RWPE1 (cell line): ENCODE measurements at regions not wholly inside any gene's neighbourhood (a gene's known extent, or its start where the extent isn't known, plus 50 kb on each side); places are given as distances from the start of the nearest gene placed in this dataset.
A peak's percentile ranks its signal among the peaks of the same experiment; 100 is the strongest.

Experiments
- CTCF ChIA-PET: fragments of 350-600 bp; sonication (Branson Sonifier 250); formaldehyde crosslinking; extraction: SDS; loops from one replicate; lab custom pipeline; 2021; lab: Yijun Ruan, JAX
- POLR2A ChIA-PET: fragments of 400-600 bp; formaldehyde crosslinking; extraction: SDS; loops from one replicate; lab custom pipeline; 2020; ENCODE audit warnings: antibody characterized with exemption; ENCODE audit not compliant: low non-redundant PET; lab: Yijun Ruan, JAX
- DNase-seq: peaks from one replicate; pipeline ENCODE4 v3.0.0; 2012; ENCODE audit warnings: low spot score
- H3K27ac ChIP-seq: fragments of 450-650 bp; 2 replicates; pipeline ENCODE4 v1.5.1; 2017
- TF ChIP-seq, protein P1 (sequence below): fragments of 450-650 bp; conservative IDR thresholded peaks from 2 replicates; pipeline ENCODE4 v1.5.1; 2017; ENCODE audit warnings: low read depth, mild to moderate bottlenecking

DNA sequence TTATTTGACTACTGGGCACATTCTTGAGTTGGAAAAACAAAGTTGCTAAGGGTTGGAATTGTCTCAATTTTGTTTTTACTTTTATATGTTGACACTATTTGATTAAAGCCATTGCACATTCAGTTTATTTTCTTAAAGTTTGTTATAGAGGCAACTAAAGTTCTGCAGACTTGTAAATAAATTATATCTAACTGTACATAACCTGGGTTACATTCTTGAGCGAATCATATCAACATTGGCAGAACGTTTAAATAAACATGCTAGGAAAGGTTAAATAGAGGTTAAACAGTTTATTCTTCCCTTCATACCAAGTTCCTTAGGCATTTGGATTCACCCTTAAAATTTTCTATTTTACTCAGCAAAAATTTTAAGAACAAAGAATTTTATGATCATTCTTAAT is 74.5 kb downstream of the UCHL1 start:
- CTCF ChIA-PET: no interaction called here
- H3K27ac ChIP-seq: no peak overlapping the region
- TF ChIP-seq, protein P1, sequence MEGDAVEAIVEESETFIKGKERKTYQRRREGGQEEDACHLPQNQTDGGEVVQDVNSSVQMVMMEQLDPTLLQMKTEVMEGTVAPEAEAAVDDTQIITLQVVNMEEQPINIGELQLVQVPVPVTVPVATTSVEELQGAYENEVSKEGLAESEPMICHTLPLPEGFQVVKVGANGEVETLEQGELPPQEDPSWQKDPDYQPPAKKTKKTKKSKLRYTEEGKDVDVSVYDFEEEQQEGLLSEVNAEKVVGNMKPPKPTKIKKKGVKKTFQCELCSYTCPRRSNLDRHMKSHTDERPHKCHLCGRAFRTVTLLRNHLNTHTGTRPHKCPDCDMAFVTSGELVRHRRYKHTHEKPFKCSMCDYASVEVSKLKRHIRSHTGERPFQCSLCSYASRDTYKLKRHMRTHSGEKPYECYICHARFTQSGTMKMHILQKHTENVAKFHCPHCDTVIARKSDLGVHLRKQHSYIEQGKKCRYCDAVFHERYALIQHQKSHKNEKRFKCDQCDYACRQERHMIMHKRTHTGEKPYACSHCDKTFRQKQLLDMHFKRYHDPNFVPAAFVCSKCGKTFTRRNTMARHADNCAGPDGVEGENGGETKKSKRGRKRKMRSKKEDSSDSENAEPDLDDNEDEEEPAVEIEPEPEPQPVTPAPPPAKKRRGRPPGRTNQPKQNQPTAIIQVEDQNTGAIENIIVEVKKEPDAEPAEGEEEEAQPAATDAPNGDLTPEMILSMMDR: no peak
- no peak for DNase-seq
- POLR2A ChIA-PET: no interaction called here

- TF ChIP-seq, protein P1: no peak
- ChIA-PET CTCF (no interaction called here), POLR2A (no interaction called here)
- DNase-seq: no peak
- no peak overlapping the region for H3K27ac ChIP-seq
These were observed 75.9 kb downstream of the UCHL1 start for GRCh38 chr4:41332510-41333054.

DNA sequence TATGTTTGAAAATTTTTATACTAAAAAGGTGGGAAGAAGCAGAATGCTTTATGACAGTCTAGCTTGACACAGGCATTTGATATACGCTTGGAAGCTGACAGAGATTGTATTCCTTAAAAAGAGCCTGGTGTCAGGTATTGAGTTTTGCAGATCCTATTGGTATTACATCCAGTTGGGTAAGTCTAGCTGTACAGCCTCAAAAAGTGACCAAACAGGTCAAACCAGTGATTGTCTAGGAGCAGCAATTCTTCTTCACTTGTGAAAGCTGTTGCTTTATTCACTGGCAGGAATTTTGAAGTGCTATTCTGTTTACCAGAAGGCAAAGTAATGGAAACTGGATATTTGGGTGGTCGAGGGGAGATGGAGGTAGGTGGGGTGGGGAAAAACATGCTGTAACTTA is 77.5 kb downstream of the UCHL1 start:
- DNase-seq: peak; percentile 70
- ChIA-PET POLR2A (no interaction called here), CTCF (interaction anchor here (0.7 to 0.9 kb wide), 3 partner anchors 54 to 425 kb away, joined by 3 to 8 read pairs (median 4); no protein-coding TSS in a partner anchor)
- no peak overlapping the region for H3K27ac ChIP-seq
- TF ChIP-seq, protein P1: no peak

DNA sequence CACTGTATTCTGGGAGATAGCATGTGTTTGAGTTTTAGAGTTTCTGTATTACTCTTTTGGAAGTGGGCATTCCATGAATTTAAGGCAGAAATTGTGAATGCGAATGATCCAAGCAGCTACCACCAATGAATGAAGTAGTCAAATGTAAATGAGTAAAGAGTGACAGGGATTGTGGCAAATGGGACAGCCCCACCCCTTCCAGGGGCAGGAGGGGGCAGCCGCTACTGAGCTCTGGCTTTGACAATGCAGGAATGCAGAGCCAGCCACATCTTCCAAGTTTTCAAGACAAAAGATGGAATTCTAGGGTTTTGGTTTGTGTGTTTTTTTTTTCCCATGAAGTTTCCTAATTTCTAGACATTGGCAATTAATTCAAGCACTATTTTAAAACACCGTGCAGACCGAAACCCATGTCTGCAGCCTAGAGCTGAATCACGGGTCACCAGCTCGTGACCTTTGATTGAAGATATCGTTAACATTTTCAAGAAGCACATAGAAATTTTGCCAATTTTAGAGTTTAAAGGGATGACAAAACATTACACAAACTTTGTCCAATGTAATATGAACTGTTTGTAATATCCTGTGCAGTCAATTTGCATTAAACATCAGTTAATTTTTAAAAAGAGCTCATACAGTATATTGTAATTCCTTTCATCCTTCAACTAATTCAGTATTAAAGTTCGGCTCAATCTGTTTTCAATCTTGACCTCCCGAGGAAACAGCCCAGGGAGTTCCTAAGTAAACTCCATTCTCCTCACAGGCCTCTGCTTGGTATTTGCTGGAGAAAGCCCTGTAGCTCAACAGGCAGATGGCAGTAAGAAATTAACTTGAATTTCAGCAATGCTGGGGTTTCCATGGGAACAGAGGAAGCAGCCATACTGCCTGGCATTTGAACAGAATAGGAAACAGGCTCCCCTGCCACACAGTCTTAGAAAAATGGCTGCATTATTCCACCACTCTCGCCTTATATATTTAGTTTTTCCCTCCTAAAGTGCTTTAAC is 83.4 kb downstream of the UCHL1 start:
- CTCF ChIA-PET: no interaction called here
- DNase-seq: no peak
- POLR2A ChIA-PET: no interaction called here
- no peak overlapping the region for H3K27ac ChIP-seq
- TF ChIP-seq, protein P1: no peak

DNA sequence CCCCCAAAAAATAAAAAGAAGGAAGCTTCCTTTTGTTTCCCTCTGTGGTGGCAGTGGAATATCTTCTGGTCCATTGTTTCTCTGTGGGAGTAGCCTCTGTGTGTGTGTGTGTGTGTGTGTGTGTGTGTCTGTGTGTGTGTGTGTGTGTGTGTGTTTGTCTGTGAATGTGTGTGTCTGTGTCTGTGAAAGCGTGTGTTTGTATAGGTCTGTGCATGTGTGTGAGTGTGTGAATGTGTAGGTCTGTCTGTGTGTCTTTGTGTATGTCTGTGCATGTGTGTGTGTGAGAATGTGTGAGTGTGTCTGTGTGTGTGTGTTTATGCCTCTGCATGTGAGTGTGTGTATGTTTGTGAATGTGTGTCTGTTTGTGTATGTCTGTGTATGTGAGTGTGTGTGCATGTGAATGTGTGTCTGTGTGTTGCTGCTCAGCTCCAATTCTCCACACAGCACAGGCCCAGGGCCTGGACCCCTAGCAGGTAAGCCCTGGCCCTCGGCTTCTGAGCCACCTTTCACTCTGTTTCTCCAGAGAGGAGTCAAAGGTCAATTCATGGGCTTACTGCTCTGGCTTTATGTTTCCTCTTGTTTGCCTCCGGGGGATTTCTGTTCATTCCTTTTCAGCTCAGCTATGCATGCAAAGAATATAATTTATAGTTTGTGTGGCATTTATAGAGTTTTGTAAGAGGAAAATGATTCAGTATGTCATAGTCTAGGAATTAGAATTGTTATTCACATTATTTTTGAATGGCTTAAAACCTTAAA is 89.8 kb downstream of the UCHL1 start:
- ChIA-PET CTCF (no interaction called here), POLR2A (no interaction called here)
- peak; percentile 65 for DNase-seq
- TF ChIP-seq, protein P1: no peak
- peak overlapping the region; percentile 70 for H3K27ac ChIP-seq

DNA sequence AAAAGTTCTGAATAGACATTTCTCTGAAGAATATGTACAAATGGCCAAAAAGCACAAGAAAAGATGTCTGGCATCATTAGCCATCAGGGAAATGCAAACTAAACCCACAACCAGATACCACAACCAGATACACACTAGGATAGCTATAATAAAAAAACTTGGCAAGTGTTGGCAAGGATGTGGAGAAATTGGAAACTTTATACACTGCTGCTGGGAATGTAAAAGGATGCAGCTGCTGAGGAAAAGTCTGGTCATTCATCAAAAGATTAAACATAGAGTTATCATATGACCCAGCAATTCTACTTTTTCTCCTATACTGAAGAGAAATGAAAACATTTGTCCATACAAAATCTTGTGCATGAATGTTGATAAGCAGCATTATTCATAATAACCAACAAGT is 92.3 kb downstream of the UCHL1 start:
- H3K27ac ChIP-seq: no peak overlapping the region
- POLR2A ChIA-PET: no interaction called here
- no peak for DNase-seq
- TF ChIP-seq, protein P1: no peak
- CTCF ChIA-PET: no interaction called here
